ENCODE measurements at regions not wholly inside any gene's neighbourhood (a gene's known extent, or its start where the extent isn't known, plus 50 kb on each side); places are given as distances from the start of the nearest gene placed in this dataset.

DNA sequence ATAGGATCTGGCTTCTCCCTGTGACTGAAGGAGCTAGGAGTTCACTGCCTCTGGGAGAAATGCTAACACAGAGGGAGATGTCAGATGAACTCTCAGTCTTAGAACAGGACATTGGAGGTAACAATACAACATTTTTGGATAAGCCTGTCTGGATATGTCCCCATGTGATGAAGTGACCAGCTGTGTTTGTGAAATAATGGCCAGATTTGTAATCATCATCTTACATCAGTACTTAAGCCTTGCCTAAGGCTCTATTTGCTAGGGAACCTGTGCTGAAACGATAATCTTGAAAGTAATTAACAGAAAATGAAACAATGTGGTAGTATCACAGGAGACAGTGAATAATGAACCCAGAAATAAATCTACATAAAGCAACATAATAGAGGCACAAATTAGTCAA lies 56.2 kb downstream of the CRPPA start:
- TF ChIP-seq, protein P1, sequence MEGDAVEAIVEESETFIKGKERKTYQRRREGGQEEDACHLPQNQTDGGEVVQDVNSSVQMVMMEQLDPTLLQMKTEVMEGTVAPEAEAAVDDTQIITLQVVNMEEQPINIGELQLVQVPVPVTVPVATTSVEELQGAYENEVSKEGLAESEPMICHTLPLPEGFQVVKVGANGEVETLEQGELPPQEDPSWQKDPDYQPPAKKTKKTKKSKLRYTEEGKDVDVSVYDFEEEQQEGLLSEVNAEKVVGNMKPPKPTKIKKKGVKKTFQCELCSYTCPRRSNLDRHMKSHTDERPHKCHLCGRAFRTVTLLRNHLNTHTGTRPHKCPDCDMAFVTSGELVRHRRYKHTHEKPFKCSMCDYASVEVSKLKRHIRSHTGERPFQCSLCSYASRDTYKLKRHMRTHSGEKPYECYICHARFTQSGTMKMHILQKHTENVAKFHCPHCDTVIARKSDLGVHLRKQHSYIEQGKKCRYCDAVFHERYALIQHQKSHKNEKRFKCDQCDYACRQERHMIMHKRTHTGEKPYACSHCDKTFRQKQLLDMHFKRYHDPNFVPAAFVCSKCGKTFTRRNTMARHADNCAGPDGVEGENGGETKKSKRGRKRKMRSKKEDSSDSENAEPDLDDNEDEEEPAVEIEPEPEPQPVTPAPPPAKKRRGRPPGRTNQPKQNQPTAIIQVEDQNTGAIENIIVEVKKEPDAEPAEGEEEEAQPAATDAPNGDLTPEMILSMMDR (IDR thresholded peaks at IDR 0.05; ENCODE audit: low read length) = no peak
- TF ChIP-seq EZH2phosphoT487 (IDR thresholded peaks at IDR 0.05; ENCODE audit: low read length) = no peak

Measured in MM.1S (cell line).